GM23248 (cell line): ENCODE measurements at regions not wholly inside any gene's neighbourhood (a gene's known extent, or its start where the extent isn't known, plus 50 kb on each side); places are given as distances from the start of the nearest gene placed in this dataset.

Experiments
- EZH2 ChIP-seq: fragments of 200-600 bp; sonication (generic); IDR thresholded peaks from 2 replicates; pipeline ENCODE4 v1.6.1; 2018; ENCODE audit warnings: antibody characterized with exemption, mild to moderate bottlenecking; ENCODE audit not compliant: insufficient read depth, poor library complexity, severe bottlenecking
- EZH2phosphoT487 ChIP-seq: fragments of 200-600 bp; sonication (generic); IDR thresholded peaks from 2 replicates; pipeline ENCODE4 v1.6.1; 2018; ENCODE audit warnings: antibody characterized with exemption, moderate library complexity, mild to moderate bottlenecking, low read depth; ENCODE audit not compliant: insufficient read depth

DNA sequence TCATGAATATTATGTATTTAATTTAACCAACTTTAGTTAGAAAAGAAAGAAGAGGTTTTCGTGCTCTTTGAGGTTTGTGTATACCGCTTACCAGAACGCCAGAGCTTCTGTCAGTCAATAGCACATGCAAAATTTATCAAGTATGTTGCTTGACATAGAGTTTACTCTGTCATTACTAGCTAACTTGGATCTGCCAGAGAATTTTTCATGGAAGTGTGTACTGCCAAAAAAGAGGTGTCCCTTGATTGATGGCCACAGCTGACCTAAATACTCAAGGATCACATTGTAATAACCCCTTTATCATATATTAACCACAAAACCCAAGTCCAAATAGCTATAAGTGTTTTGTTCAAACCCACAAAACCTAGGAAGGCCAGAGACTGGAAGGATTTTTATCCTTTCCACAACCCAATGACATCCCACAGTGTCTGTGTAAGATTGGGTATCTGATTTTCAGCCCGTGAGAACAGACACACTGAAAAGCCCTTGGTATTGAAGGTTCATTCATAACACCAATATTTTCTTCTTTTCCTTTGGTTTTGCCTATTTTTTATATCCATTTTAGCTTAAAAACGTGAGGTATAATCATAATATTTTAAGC lies 194.0 kb upstream of the EYA4 start:
- no peak for TF ChIP-seq EZH2phosphoT487
- no peak for TF ChIP-seq EZH2
